ENCODE measurements at regions not wholly inside any gene's neighbourhood (a gene's known extent, or its start where the extent isn't known, plus 50 kb on each side); places are given as distances from the start of the nearest gene placed in this dataset.

GRCh38 chr3:22893644-22894325 lies 309.3 kb upstream of the UBE2E2 start:
- FAIRE-seq (no peak), DNase-seq (ENCODE audit: extremely low spot score, insufficient read length, low read depth) (no peak)

GRCh38 chr3:22894865-22895264 lies 308.3 kb upstream of the UBE2E2 start:
- no peak for DNase-seq (ENCODE audit: extremely low spot score, insufficient read length, low read depth)
- FAIRE-seq: no peak

- DNase-seq (ENCODE audit: extremely low spot score, insufficient read length, low read depth): no peak
- FAIRE-seq: no peak
Observed at GRCh38 chr3:22895671-22896070, 307.5 kb upstream of the UBE2E2 start.

GRCh38 chr3:22898558-22898957 lies 304.6 kb upstream of the UBE2E2 start:
- DNase-seq (ENCODE audit: extremely low spot score, insufficient read length, low read depth): no peak
- FAIRE-seq: no peak

GRCh38 chr3:22899441-22899840 lies 303.7 kb upstream of the UBE2E2 start:
- no peak for FAIRE-seq
- DNase-seq (ENCODE audit: extremely low spot score, insufficient read length, low read depth): no peak

- DNase-seq (ENCODE audit: extremely low spot score, insufficient read length, low read depth): no peak
Observed at GRCh38 chr3:22900296-22900695, 302.8 kb upstream of the UBE2E2 start.

GRCh38 chr3:22901684-22902083 lies 301.4 kb upstream of the UBE2E2 start:
- no peak for FAIRE-seq
- no peak for DNase-seq (ENCODE audit: extremely low spot score, insufficient read length, low read depth)

More at GRCh38 chr3:22900296-22900695, 302.8 kb upstream of the UBE2E2 start:
- FAIRE-seq: no peak

GRCh38 chr3:22907161-22907780 lies 295.9 kb upstream of the UBE2E2 start:
- FAIRE-seq (no peak), DNase-seq (ENCODE audit: extremely low spot score, insufficient read length, low read depth) (no peak)

- FAIRE-seq: no peak
- DNase-seq (ENCODE audit: extremely low spot score, insufficient read length, low read depth): no peak
Observed at GRCh38 chr3:22907796-22908195, 295.3 kb upstream of the UBE2E2 start.

- FAIRE-seq: no peak
Observed at GRCh38 chr3:22908989-22909507, 294.1 kb upstream of the UBE2E2 start.

GRCh38 chr3:22916933-22917332 lies 286.2 kb upstream of the UBE2E2 start:
- no peak for DNase-seq (ENCODE audit: extremely low spot score, insufficient read length, low read depth)
- FAIRE-seq: no peak

More at GRCh38 chr3:22908989-22909507, 294.1 kb upstream of the UBE2E2 start:
- DNase-seq (ENCODE audit: extremely low spot score, insufficient read length, low read depth): no peak

GRCh38 chr3:22920006-22920405 lies 283.1 kb upstream of the UBE2E2 start:
- FAIRE-seq: peak; percentile 15

GRCh38 chr3:22922317-22922716 lies 280.8 kb upstream of the UBE2E2 start:
- DNase-seq (ENCODE audit: extremely low spot score, insufficient read length, low read depth): no peak
- FAIRE-seq: peak; percentile 39

More at GRCh38 chr3:22920006-22920405, 283.1 kb upstream of the UBE2E2 start:
- DNase-seq (ENCODE audit: extremely low spot score, insufficient read length, low read depth): no peak

GRCh38 chr3:22923711-22924110 lies 279.4 kb upstream of the UBE2E2 start:
- DNase-seq (ENCODE audit: extremely low spot score, insufficient read length, low read depth) (no peak), FAIRE-seq (no peak)

- FAIRE-seq (no peak), DNase-seq (ENCODE audit: extremely low spot score, insufficient read length, low read depth) (no peak)
Observed at GRCh38 chr3:22928216-22929110, 274.7 kb upstream of the UBE2E2 start.

GRCh38 chr3:22933051-22933840 lies 269.9 kb upstream of the UBE2E2 start:
- FAIRE-seq: no peak

GRCh38 chr3:22933841-22934116 lies 269.3 kb upstream of the UBE2E2 start:
- FAIRE-seq: no peak
- DNase-seq (ENCODE audit: extremely low spot score, insufficient read length, low read depth): no peak

More at GRCh38 chr3:22933051-22933840, 269.9 kb upstream of the UBE2E2 start:
- no peak for DNase-seq (ENCODE audit: extremely low spot score, insufficient read length, low read depth)

- FAIRE-seq (no peak), DNase-seq (ENCODE audit: extremely low spot score, insufficient read length, low read depth) (no peak)
Observed at GRCh38 chr3:22935040-22935439, 268.1 kb upstream of the UBE2E2 start.

GRCh38 chr3:22937536-22937935 lies 265.6 kb upstream of the UBE2E2 start:
- DNase-seq (ENCODE audit: extremely low spot score, insufficient read length, low read depth) (no peak), FAIRE-seq (no peak)

GRCh38 chr3:22938739-22939138 lies 264.4 kb upstream of the UBE2E2 start:
- FAIRE-seq (no peak), DNase-seq (ENCODE audit: extremely low spot score, insufficient read length, low read depth) (no peak)
